ENCODE measurements at regions not wholly inside any gene's neighbourhood (a gene's known extent, or its start where the extent isn't known, plus 50 kb on each side); places are given as distances from the start of the nearest gene placed in this dataset.
"Not testable (repeated sequence)": the region's sequence is repeated elsewhere in the genome, so short reads cannot be mapped to it uniquely, and the experiment has no call there.

GRCh38 chr14:27886256-27886655, 880.3 kb upstream of the FOXG1 start:
- FAIRE-seq (no peak), DNase-seq (ENCODE audit: insufficient read length, low spot score) (no peak)
- TF ChIP-seq CTCF (IDR thresholded peaks at IDR 0.05; ENCODE audit: insufficient read depth, missing control alignments): no peak

- TF ChIP-seq CTCF (IDR thresholded peaks at IDR 0.05; ENCODE audit: insufficient read depth, missing control alignments): no peak
- FAIRE-seq: no peak
- no peak for DNase-seq (ENCODE audit: insufficient read length, low spot score)
Measured at GRCh38 chr14:27890259-27890658, 876.3 kb upstream of the FOXG1 start.

GRCh38 chr14:27908484-27908883, 858.1 kb upstream of the FOXG1 start:
- not testable (repeated sequence) for DNase-seq (ENCODE audit: insufficient read length, low spot score); FAIRE-seq

GRCh38 chr14:27916326-27916725, 850.3 kb upstream of the FOXG1 start:
- DNase-seq (ENCODE audit: insufficient read length, low spot score) (no peak), FAIRE-seq (no peak)
- TF ChIP-seq CTCF (IDR thresholded peaks at IDR 0.05; ENCODE audit: insufficient read depth, missing control alignments): no peak

DNA sequence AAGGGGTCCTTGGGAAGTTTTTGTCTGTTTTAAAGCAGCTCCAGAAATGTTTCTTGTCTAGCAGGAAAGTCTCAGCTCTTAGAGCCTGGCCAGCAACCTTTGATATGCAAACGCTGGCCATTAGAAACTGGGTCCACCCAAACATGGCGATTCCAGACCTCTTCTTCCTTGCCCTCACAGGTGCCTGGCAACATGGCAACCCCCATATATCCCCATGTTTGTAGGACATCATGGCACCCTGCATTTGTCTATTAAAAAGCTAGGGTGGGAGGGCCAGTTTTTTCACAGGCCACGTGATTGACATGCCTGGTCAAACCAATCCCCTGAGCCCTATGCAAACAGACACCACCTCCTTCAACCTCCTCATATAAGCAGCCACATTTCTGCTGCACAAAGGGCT, 848.7 kb upstream of the FOXG1 start:
- no peak for TF ChIP-seq CTCF (IDR thresholded peaks at IDR 0.05; ENCODE audit: insufficient read depth, missing control alignments)
- FAIRE-seq (no peak), DNase-seq (ENCODE audit: insufficient read length, low spot score) (no peak)

GRCh38 chr14:27927519-27927918, 839.1 kb upstream of the FOXG1 start:
- FAIRE-seq: no peak
- TF ChIP-seq CTCF (IDR thresholded peaks at IDR 0.05; ENCODE audit: insufficient read depth, missing control alignments): no peak

GRCh38 chr14:27929797-27930347, 836.7 kb upstream of the FOXG1 start:
- DNase-seq (ENCODE audit: insufficient read length, low spot score): no peak
- TF ChIP-seq CTCF (IDR thresholded peaks at IDR 0.05; ENCODE audit: insufficient read depth, missing control alignments): no peak
- FAIRE-seq: peak; percentile 41

More at GRCh38 chr14:27927519-27927918, 839.1 kb upstream of the FOXG1 start:
- no peak for DNase-seq (ENCODE audit: insufficient read length, low spot score)

GRCh38 chr14:27938392-27938791, 828.2 kb upstream of the FOXG1 start:
- no peak for TF ChIP-seq CTCF (IDR thresholded peaks at IDR 0.05; ENCODE audit: insufficient read depth, missing control alignments)
- FAIRE-seq (no peak), DNase-seq (ENCODE audit: insufficient read length, low spot score) (no peak)
